GM19351 (cell line): ENCODE measurements at regions not wholly inside any gene's neighbourhood (a gene's known extent, or its start where the extent isn't known, plus 50 kb on each side); places are given as distances from the start of the nearest gene placed in this dataset.

Experiments
- ATAC-seq: cut with Tn5 transposase; IDR thresholded peaks from one replicate; pipeline ENCODE4 v1.9.1; 2021; ENCODE audit warnings: mild to moderate bottlenecking, moderate library complexity; ENCODE audit not compliant: unreplicated experiment

GRCh38 chr12:77630790-77631445, 199.8 kb upstream of the NAV3 start:
- no peak for ATAC-seq

GRCh38 chr12:77630344-77630743, 200.3 kb upstream of the NAV3 start:
- ATAC-seq = no peak

- no peak for ATAC-seq
Observed at GRCh38 chr12:77629141-77629540, 201.6 kb upstream of the NAV3 start.

GRCh38 chr12:77625441-77625840, 205.3 kb upstream of the NAV3 start:
- ATAC-seq = no peak

- ATAC-seq = no peak
Observed at GRCh38 chr12:77619425-77619824, 211.3 kb upstream of the NAV3 start.

- ATAC-seq = no peak
Observed at GRCh38 chr12:77617818-77618217, 212.9 kb upstream of the NAV3 start.

GRCh38 chr12:77615332-77615731, 215.4 kb upstream of the NAV3 start:
- no peak for ATAC-seq

GRCh38 chr12:77613411-77613810, 217.3 kb upstream of the NAV3 start:
- no peak for ATAC-seq

GRCh38 chr12:77610446-77610845, 220.2 kb upstream of the NAV3 start:
- no peak for ATAC-seq

- ATAC-seq = no peak
Observed at GRCh38 chr12:77609016-77609415, 221.7 kb upstream of the NAV3 start.

- ATAC-seq = no peak
Observed at GRCh38 chr12:77608271-77608824, 222.3 kb upstream of the NAV3 start.

- ATAC-seq = no peak
Observed at GRCh38 chr12:77606348-77606747, 224.3 kb upstream of the NAV3 start.

- no peak for ATAC-seq
Observed at GRCh38 chr12:77603946-77604345, 226.7 kb upstream of the NAV3 start.

- no peak for ATAC-seq
Observed at GRCh38 chr12:77601069-77601468, 229.6 kb upstream of the NAV3 start.

- no peak for ATAC-seq
Observed at GRCh38 chr12:77600468-77600843, 230.2 kb upstream of the NAV3 start.

GRCh38 chr12:77599782-77600467, 230.8 kb upstream of the NAV3 start:
- no peak for ATAC-seq

GRCh38 chr12:77594366-77594765, 236.3 kb upstream of the NAV3 start:
- ATAC-seq = no peak

GRCh38 chr12:77592836-77593235, 237.9 kb upstream of the NAV3 start:
- ATAC-seq = no peak

- ATAC-seq = no peak
Observed at GRCh38 chr12:77591959-77592743, 238.5 kb upstream of the NAV3 start.

- no peak for ATAC-seq
Observed at GRCh38 chr12:77590306-77590705, 240.4 kb upstream of the NAV3 start.

- no peak for ATAC-seq
Observed at GRCh38 chr12:77584860-77585259, 245.8 kb upstream of the NAV3 start.
